K562 (cell line): ENCODE measurements at regions not wholly inside any gene's neighbourhood (a gene's known extent, or its start where the extent isn't known, plus 50 kb on each side); places are given as distances from the start of the nearest gene placed in this dataset.

Source experiments
- CCAR2 ChIP-seq: fragments of 200-400 bp; formaldehyde crosslinking; IDR thresholded peaks from 2 replicates; pipeline ENCODE4 v1.6.1; 2017; ENCODE audit warnings: mild to moderate bottlenecking, low read depth, low read length
- PCBP2 ChIP-seq: fragments of 200-400 bp; formaldehyde crosslinking; IDR thresholded peaks from 2 replicates; pipeline ENCODE4 v1.6.1; 2018; ENCODE audit warnings: low read length, low read depth, mild to moderate bottlenecking, moderate library complexity; ENCODE audit not compliant: poor library complexity, severe bottlenecking
- POLR2A ChIP-seq: fragments of 450-650 bp; conservative IDR thresholded peaks from 2 replicates; pipeline ENCODE4 v1.6.1; 2016
- TF ChIP-seq, protein P1 (sequence below), 3 experiments: IDR thresholded peaks in 2 of 3; conservative IDR thresholded peaks in 1 of 3; 2 replicates each; pipeline ENCODE4 v1.5.1; 2011 to 2012; ENCODE audit warnings: low read length in 3 of 3, mild to moderate bottlenecking in 3 of 3, control low read depth in 2 of 3, improper control_type of control experiment in 1 of 3, inconsistent platforms in 1 of 3, low read depth in 1 of 3, mixed read lengths in 1 of 3, moderate library complexity in 1 of 3; ENCODE audit not compliant: insufficient read depth in 2 of 3
- TF ChIP-seq, protein P2 (sequence below): fragments of 450-650 bp; conservative IDR thresholded peaks from 2 replicates; pipeline ENCODE4 v1.6.1; 2016; ENCODE audit warnings: missing genetic modification characterization, low read depth, mild to moderate bottlenecking, missing compliant biosample characterization, moderate library complexity

GRCh38 chr4:126216611-126217010 lies 901.9 kb downstream of the FAT4 start:
- no peak for TF ChIP-seq CCAR2
- TF ChIP-seq, protein P1, sequence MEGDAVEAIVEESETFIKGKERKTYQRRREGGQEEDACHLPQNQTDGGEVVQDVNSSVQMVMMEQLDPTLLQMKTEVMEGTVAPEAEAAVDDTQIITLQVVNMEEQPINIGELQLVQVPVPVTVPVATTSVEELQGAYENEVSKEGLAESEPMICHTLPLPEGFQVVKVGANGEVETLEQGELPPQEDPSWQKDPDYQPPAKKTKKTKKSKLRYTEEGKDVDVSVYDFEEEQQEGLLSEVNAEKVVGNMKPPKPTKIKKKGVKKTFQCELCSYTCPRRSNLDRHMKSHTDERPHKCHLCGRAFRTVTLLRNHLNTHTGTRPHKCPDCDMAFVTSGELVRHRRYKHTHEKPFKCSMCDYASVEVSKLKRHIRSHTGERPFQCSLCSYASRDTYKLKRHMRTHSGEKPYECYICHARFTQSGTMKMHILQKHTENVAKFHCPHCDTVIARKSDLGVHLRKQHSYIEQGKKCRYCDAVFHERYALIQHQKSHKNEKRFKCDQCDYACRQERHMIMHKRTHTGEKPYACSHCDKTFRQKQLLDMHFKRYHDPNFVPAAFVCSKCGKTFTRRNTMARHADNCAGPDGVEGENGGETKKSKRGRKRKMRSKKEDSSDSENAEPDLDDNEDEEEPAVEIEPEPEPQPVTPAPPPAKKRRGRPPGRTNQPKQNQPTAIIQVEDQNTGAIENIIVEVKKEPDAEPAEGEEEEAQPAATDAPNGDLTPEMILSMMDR (IDR thresholded peaks at IDR 0.05 in 2 of 3, conservative IDR thresholded peaks at IDR 0.05 in 1 of 3; ENCODE audit: insufficient read depth in 2 of 3, low read depth in 1 of 3, low read length in 3 of 3) = no peak
- no peak for TF ChIP-seq POLR2A
- TF ChIP-seq, protein P2, sequence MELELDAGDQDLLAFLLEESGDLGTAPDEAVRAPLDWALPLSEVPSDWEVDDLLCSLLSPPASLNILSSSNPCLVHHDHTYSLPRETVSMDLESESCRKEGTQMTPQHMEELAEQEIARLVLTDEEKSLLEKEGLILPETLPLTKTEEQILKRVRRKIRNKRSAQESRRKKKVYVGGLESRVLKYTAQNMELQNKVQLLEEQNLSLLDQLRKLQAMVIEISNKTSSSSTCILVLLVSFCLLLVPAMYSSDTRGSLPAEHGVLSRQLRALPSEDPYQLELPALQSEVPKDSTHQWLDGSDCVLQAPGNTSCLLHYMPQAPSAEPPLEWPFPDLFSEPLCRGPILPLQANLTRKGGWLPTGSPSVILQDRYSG = no peak
- no peak for TF ChIP-seq PCBP2
